ENCODE measurements at regions not wholly inside any gene's neighbourhood (a gene's known extent, or its start where the extent isn't known, plus 50 kb on each side); places are given as distances from the start of the nearest gene placed in this dataset.

DNA sequence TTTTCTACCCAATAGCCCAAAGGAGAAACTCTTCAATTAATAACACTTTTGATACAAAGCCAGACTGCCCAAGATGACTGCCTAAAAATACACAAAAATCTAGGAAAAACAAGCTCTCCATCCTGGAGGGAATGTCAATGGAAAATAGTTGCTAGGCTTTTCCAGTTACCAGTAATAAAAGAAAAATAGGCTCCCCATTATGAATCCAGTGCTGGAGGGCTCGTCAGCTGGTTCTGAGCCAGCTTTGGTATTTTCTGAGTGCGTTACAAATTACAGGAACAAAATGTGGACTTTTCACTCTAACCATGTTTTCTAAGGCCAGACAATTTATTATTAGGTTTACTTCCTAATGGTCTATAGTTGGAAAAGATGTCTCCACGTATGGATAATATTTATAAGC, 414.5 kb downstream of the ACTL7B start:
- no peak overlapping the region for H3K4me2 ChIP-seq (replicated peaks; ENCODE audit: extremely low read depth, low read length, poor library complexity, severe bottlenecking)
- H3K27me3 Mint-ChIP-seq (ENCODE audit: low read depth in 3 of 3): no peaks in the 10 kb centered on the region
- H4K20me1 ChIP-seq (ENCODE audit: insufficient read depth, low read length): no peaks in the 10 kb centered on the region
- H3K4me1 ChIP-seq (ENCODE audit: control insufficient read depth in 1 of 2, insufficient read depth in 2 of 2, low read length in 2 of 2): no peaks in the 10 kb centered on the region
- H3K9ac ChIP-seq (ENCODE audit: insufficient read depth, low read length, poor library complexity, severe bottlenecking): no peak overlapping the region
- H3K9me3 Mint-ChIP-seq: no peaks in the 10 kb centered on the region
- H3K4me1 Mint-ChIP-seq: peaks cover 6% of the 10 kb centered on the region
- no peaks in the 10 kb centered on the region for H3K9me3 ChIP-seq (replicated peaks in 1 of 2; ENCODE audit: control insufficient read depth in 1 of 2, insufficient read depth in 1 of 2, low read length in 2 of 2)
- no peak overlapping the region for H3K27ac Mint-ChIP-seq
- H3K4me3 Mint-ChIP-seq: no peak overlapping the region
- H3K27me3 ChIP-seq (ENCODE audit: control insufficient read depth in 2 of 2, insufficient read depth in 2 of 2, low read length in 2 of 2): no peaks in the 10 kb centered on the region
- H3K79me2 ChIP-seq (ENCODE audit: insufficient read depth, low read length): no peaks in the 10 kb centered on the region
- DNase-seq: no peak
- no peak overlapping the region for H2AFZ ChIP-seq (ENCODE audit: insufficient read depth, low read depth, low read length, poor library complexity, severe bottlenecking)
- intact Hi-C loops (cut with micrococcal nuclease): no loop called here
- WGBS (ENCODE audit: insufficient coverage): no CpG with 5 or more reads among the region's 3 CpGs
- no peak for TF ChIP-seq CTCF (IDR thresholded peaks at IDR 0.05)
- H3K4me3 ChIP-seq (replicated peaks in 1 of 3; ENCODE audit: low read depth in 2 of 3, low read length in 3 of 3): no peak overlapping the region
- no peaks in the 10 kb centered on the region for H3K36me3 ChIP-seq (replicated peaks in 1 of 2; ENCODE audit: control insufficient read depth in 1 of 2, insufficient read depth in 2 of 2, low read length in 2 of 2)
- H3K27ac ChIP-seq (ENCODE audit: low read depth in 1 of 2, low read length in 2 of 2): no peak overlapping the region
- H3K36me3 Mint-ChIP-seq: no peaks in the 10 kb centered on the region

- Histone ChIP-seq H3K36me3 (replicated peaks in 1 of 2; ENCODE audit: control insufficient read depth in 1 of 2, insufficient read depth in 2 of 2, low read length in 2 of 2) (no peaks in the 10 kb centered on the region), H3K27me3 (ENCODE audit: control insufficient read depth in 2 of 2, insufficient read depth in 2 of 2, low read length in 2 of 2) (no peaks in the 10 kb centered on the region), H3K4me3 (replicated peaks in 1 of 3; ENCODE audit: low read depth in 2 of 3, low read length in 3 of 3) (no peak overlapping the region), H3K9ac (ENCODE audit: insufficient read depth, low read length, poor library complexity, severe bottlenecking) (no peak overlapping the region), H3K9me3 (replicated peaks in 1 of 2; ENCODE audit: control insufficient read depth in 1 of 2, insufficient read depth in 1 of 2, low read length in 2 of 2) (no peaks in the 10 kb centered on the region), H4K20me1 (ENCODE audit: insufficient read depth, low read length) (no peaks in the 10 kb centered on the region), H3K4me1 (ENCODE audit: control insufficient read depth in 1 of 2, insufficient read depth in 2 of 2, low read length in 2 of 2) (no peaks in the 10 kb centered on the region), H3K4me2 (replicated peaks; ENCODE audit: extremely low read depth, low read length, poor library complexity, severe bottlenecking) (no peak overlapping the region), H2AFZ (ENCODE audit: insufficient read depth, low read depth, low read length, poor library complexity, severe bottlenecking) (no peak overlapping the region), H3K27ac (ENCODE audit: low read depth in 1 of 2, low read length in 2 of 2) (no peak overlapping the region), H3K79me2 (ENCODE audit: insufficient read depth, low read length) (no peaks in the 10 kb centered on the region)
- no peaks in the 10 kb centered on the region for H3K36me3 Mint-ChIP-seq
- peaks cover 8% of the 10 kb centered on the region for H3K4me1 Mint-ChIP-seq
- H3K9me3 Mint-ChIP-seq: no peaks in the 10 kb centered on the region
- TF ChIP-seq CTCF (IDR thresholded peaks at IDR 0.05): no peak
- intact Hi-C loops (cut with micrococcal nuclease): no loop called here
- WGBS (ENCODE audit: insufficient coverage): no CpG with 5 or more reads among the region's 3 CpGs
- no peak for DNase-seq
- H3K27ac Mint-ChIP-seq: no peak overlapping the region
- H3K4me3 Mint-ChIP-seq: no peak overlapping the region
- H3K27me3 Mint-ChIP-seq (ENCODE audit: low read depth in 3 of 3): no peaks in the 10 kb centered on the region
Measured at GRCh38 chr9:108439947-108440346, 415.8 kb downstream of the ACTL7B start.

Data from CD14-positive monocyte (primary cell).